Vagina (tissue), 2 donors: ENCODE measurements at regions not wholly inside any gene's neighbourhood (a gene's known extent, or its start where the extent isn't known, plus 50 kb on each side); places are given as distances from the start of the nearest gene placed in this dataset.

Source experiments
- DNase-seq, 2 donors: peaks; one replicate each; pipeline ENCODE4 v3.0.0-alpha.2; 2017; ENCODE audit errors: extremely low spot score in 2 of 2
- H3K27ac ChIP-seq: fragments of 200-600 bp; sonication (generic); one replicate; pipeline ENCODE4 v1.5.1; 2019
- H3K27me3 ChIP-seq: fragments of 200-600 bp; sonication (generic); one replicate; pipeline ENCODE4 v1.5.1; 2019
- H3K36me3 ChIP-seq, 2 donors: fragments of 200-600 bp; sonication (generic); one replicate each; pipeline ENCODE4 v1.5.1; 2017 to 2019
- H3K4me1 ChIP-seq: fragments of 200-600 bp; sonication (generic); one replicate; pipeline ENCODE4 v1.5.1; 2019
- H3K4me3 ChIP-seq, 2 donors: fragments of 200-600 bp; sonication (generic); 1 replicate in 1 of 2; 2 replicates in 1 of 2; pipeline ENCODE4 v1.5.1; 2016 to 2019
- H3K9me3 ChIP-seq: fragments of 200-600 bp; sonication (generic); one replicate; pipeline ENCODE4 v1.5.1; 2019
- CTCF ChIP-seq, 3 experiments: fragments of 450-650 bp in 2 of 3; fragments of 200-600 bp in 1 of 3; sonication (generic) in 1 of 3; IDR thresholded peaks; one replicate each; pipeline ENCODE4 v1.5.1; 2017 to 2019; ENCODE audit warnings: antibody characterized with exemption in 3 of 3, mild to moderate bottlenecking in 2 of 3, moderate library complexity in 2 of 3
- POLR2A ChIP-seq, 2 donors: fragments of 450-650 bp; IDR thresholded peaks; one replicate each; pipeline ENCODE4 v1.6.1; 2017; ENCODE audit warnings: antibody characterized with exemption in 2 of 2, mild to moderate bottlenecking in 2 of 2, moderate library complexity in 2 of 2
- POLR2AphosphoS5 ChIP-seq, 2 donors: sonication (generic); formaldehyde crosslinking; IDR thresholded peaks; one replicate each; pipeline ENCODE4 v1.9.0; 2017; ENCODE audit warnings: antibody characterized with exemption in 2 of 2, mild to moderate bottlenecking in 2 of 2, low read depth in 1 of 2; ENCODE audit not compliant: insufficient read depth in 1 of 2
- intact Hi-C: fragments of 100-400 bp; cut with DNase I; formaldehyde crosslinking; loops from one replicate; pipeline ENCODE4 v1.15.1; 2023

- DNase-seq: no peak
- no peak overlapping the region for H3K4me3 ChIP-seq
- intact Hi-C loops: no loop called here
- no peaks in the 10 kb centered on the region for H3K27me3 ChIP-seq
- no peaks in the 10 kb centered on the region for H3K9me3 ChIP-seq
- H3K27ac ChIP-seq: no peak overlapping the region
- H3K4me1 ChIP-seq: no peaks in the 10 kb centered on the region
- TF ChIP-seq POLR2AphosphoS5 (IDR thresholded peaks at IDR 0.05; ENCODE audit: insufficient read depth in 1 of 2, low read depth in 1 of 2) (no peak), POLR2A (IDR thresholded peaks at IDR 0.05) (no peak), CTCF (IDR thresholded peaks at IDR 0.05) (no peak)
- no peaks in the 10 kb centered on the region for H3K36me3 ChIP-seq
Measured at GRCh38 chr4:28435314-28435713, 1574.7 kb downstream of the STIM2 start.

- no peak overlapping the region for H3K4me3 ChIP-seq
- H3K9me3 ChIP-seq: no peaks in the 10 kb centered on the region
- no peak overlapping the region for H3K27ac ChIP-seq
- intact Hi-C loops: no loop called here
- H3K27me3 ChIP-seq: no peaks in the 10 kb centered on the region
- DNase-seq: no peak
- no peaks in the 10 kb centered on the region for H3K4me1 ChIP-seq
- TF ChIP-seq POLR2AphosphoS5 (IDR thresholded peaks at IDR 0.05; ENCODE audit: insufficient read depth in 1 of 2, low read depth in 1 of 2) (no peak), CTCF (IDR thresholded peaks at IDR 0.05) (no peak), POLR2A (IDR thresholded peaks at IDR 0.05) (no peak)
- H3K36me3 ChIP-seq: no peaks in the 10 kb centered on the region
Measured at GRCh38 chr4:28436191-28437080, 1575.8 kb downstream of the STIM2 start.

GRCh38 chr4:28443371-28443770, 1582.7 kb downstream of the STIM2 start:
- intact Hi-C loops: no loop called here
- H3K9me3 ChIP-seq: no peaks in the 10 kb centered on the region
- H3K27ac ChIP-seq: no peak overlapping the region
- TF ChIP-seq POLR2AphosphoS5 (IDR thresholded peaks at IDR 0.05; ENCODE audit: insufficient read depth in 1 of 2, low read depth in 1 of 2) (no peak), CTCF (IDR thresholded peaks at IDR 0.05) (no peak)
- DNase-seq: no peak
- no peaks in the 10 kb centered on the region for H3K27me3 ChIP-seq
- H3K4me1 ChIP-seq: no peaks in the 10 kb centered on the region
- H3K4me3 ChIP-seq: no peak overlapping the region
- H3K36me3 ChIP-seq: no peaks in the 10 kb centered on the region

- Histone ChIP-seq H3K4me3 (no peak overlapping the region), H3K36me3 (no peaks in the 10 kb centered on the region), H3K27me3 (no peaks in the 10 kb centered on the region), H3K9me3 (no peaks in the 10 kb centered on the region), H3K4me1 (no peaks in the 10 kb centered on the region), H3K27ac (no peak overlapping the region)
- intact Hi-C loops: no loop called here
- TF ChIP-seq CTCF (IDR thresholded peaks at IDR 0.05): no peak
- TF ChIP-seq POLR2A (IDR thresholded peaks at IDR 0.05): no peak
- no peak for TF ChIP-seq POLR2AphosphoS5 (IDR thresholded peaks at IDR 0.05; ENCODE audit: insufficient read depth in 1 of 2, low read depth in 1 of 2)
- no peak for DNase-seq
Measured at GRCh38 chr4:28443801-28444412, 1583.3 kb downstream of the STIM2 start.
